Smooth muscle cell (in vitro differentiated cells): ENCODE measurements at regions not wholly inside any gene's neighbourhood (a gene's known extent, or its start where the extent isn't known, plus 50 kb on each side); places are given as distances from the start of the nearest gene placed in this dataset.

Experiments used
- DNase-seq: peaks from one replicate; lab custom pipeline; 2025; ENCODE audit not compliant: unreplicated experiment; lab: John Stamatoyannopoulos, UW
- H2AFZ ChIP-seq: fragments of 200-600 bp; sonication (generic); 2 replicates; pipeline ENCODE4 v1.6.0; 2016; ENCODE audit warnings: antibody characterized with exemption, low read depth, mild to moderate bottlenecking
- H3F3A ChIP-seq: fragments of 200-600 bp; sonication (generic); 2 replicates; pipeline ENCODE4 v1.6.0; 2017; ENCODE audit warnings: antibody characterized with exemption, low read depth
- H3K27ac ChIP-seq: fragments of 200-600 bp; sonication (generic); 2 replicates; pipeline ENCODE4 v1.5.1; 2016; ENCODE audit warnings: low read depth, mild to moderate bottlenecking
- H3K27me3 ChIP-seq: fragments of 200-600 bp; sonication (generic); 2 replicates; pipeline ENCODE4 v1.6.1; 2016; ENCODE audit warnings: low read depth, mild to moderate bottlenecking
- H3K36me3 ChIP-seq: fragments of 200-600 bp; sonication (generic); 2 replicates; pipeline ENCODE4 v1.5.1; 2016; ENCODE audit warnings: low read depth
- H3K4me1 ChIP-seq: fragments of 200-600 bp; sonication (generic); 2 replicates; pipeline ENCODE4 v1.5.1; 2016; ENCODE audit warnings: low read depth
- H3K4me2 ChIP-seq: fragments of 200-600 bp; sonication (generic); 2 replicates; pipeline ENCODE4 v1.6.0; 2016; ENCODE audit warnings: mild to moderate bottlenecking
- H3K4me3 ChIP-seq: fragments of 200-600 bp; sonication (generic); 2 replicates; pipeline ENCODE4 v1.5.1; 2016; ENCODE audit warnings: mild to moderate bottlenecking
- H3K79me2 ChIP-seq: fragments of 200-600 bp; sonication (generic); 2 replicates; pipeline ENCODE4 v1.6.0; 2016; ENCODE audit warnings: low read depth, mild to moderate bottlenecking
- H3K9ac ChIP-seq: fragments of 200-600 bp; sonication (generic); 2 replicates; pipeline ENCODE4 v1.6.0; 2016; ENCODE audit warnings: low read depth
- H3K9me3 ChIP-seq: fragments of 200-600 bp; sonication (generic); replicated peaks from 2 replicates; pipeline ENCODE4 v1.5.1; 2016; ENCODE audit warnings: low read depth
- H4K20me1 ChIP-seq: fragments of 200-600 bp; sonication (generic); 2 replicates; pipeline ENCODE4 v1.6.0; 2016; ENCODE audit warnings: low read depth
- WGBS: methylation state at CpG from one replicate; pipeline ENCODE4 v1.1.7; 2016; ENCODE audit warnings: low lambda C conversion rate; 5-methylcytosine and 5-hydroxymethylcytosine counted together
- TF ChIP-seq, protein P1 (sequence below): fragments of 200-600 bp; sonication (generic); IDR thresholded peaks from 2 replicates; pipeline ENCODE4 v1.5.1; 2017; ENCODE audit warnings: borderline replicate concordance, mild to moderate bottlenecking, antibody characterized with exemption; ENCODE audit not compliant: insufficient read depth, poor library complexity, severe bottlenecking

DNA sequence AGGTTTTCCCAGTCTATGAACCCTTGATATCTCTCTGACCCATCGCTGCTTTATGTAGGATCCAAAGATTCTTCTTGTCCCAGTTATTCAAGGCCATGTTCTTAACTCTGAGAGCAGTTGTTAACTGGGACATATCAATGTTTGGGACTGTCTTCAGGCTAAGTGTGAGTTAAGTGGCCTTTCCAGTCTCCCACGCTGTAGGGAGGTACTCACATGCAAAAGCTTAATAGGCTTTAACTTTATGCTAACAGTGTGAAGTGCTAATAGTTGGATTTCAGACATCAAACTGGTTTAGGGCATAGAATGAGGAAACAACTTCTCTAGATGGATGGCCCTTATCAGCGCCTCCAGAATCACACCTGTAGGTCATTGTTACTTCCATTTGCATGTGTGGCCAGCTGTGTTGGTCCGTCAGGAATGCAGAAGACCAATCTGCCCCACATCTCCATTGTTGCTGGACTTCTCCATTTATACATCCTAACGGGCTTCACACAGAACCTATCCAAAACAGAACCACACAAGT is 104.7 kb upstream of the MBNL2 start:
- Histone ChIP-seq H3K4me1 (peaks cover 27% of the 10 kb centered on the region), H3K36me3 (no peaks in the 10 kb centered on the region), H3K4me2 (no peak overlapping the region), H3K4me3 (no peak overlapping the region), H3K9ac (no peak overlapping the region), H3K27me3 (no peaks in the 10 kb centered on the region), H3F3A (peaks cover 16% of the 10 kb centered on the region), H3K9me3 (no peaks in the 10 kb centered on the region), H4K20me1 (no peaks in the 10 kb centered on the region), H3K27ac (no peak overlapping the region), H2AFZ (no peak overlapping the region), H3K79me2 (no peaks in the 10 kb centered on the region)
- WGBS, result 83% methylated on average over 5 of the region's 5 CpGs
- DNase-seq, result no peak
- TF ChIP-seq, protein P1, sequence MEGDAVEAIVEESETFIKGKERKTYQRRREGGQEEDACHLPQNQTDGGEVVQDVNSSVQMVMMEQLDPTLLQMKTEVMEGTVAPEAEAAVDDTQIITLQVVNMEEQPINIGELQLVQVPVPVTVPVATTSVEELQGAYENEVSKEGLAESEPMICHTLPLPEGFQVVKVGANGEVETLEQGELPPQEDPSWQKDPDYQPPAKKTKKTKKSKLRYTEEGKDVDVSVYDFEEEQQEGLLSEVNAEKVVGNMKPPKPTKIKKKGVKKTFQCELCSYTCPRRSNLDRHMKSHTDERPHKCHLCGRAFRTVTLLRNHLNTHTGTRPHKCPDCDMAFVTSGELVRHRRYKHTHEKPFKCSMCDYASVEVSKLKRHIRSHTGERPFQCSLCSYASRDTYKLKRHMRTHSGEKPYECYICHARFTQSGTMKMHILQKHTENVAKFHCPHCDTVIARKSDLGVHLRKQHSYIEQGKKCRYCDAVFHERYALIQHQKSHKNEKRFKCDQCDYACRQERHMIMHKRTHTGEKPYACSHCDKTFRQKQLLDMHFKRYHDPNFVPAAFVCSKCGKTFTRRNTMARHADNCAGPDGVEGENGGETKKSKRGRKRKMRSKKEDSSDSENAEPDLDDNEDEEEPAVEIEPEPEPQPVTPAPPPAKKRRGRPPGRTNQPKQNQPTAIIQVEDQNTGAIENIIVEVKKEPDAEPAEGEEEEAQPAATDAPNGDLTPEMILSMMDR, result no peak

DNA sequence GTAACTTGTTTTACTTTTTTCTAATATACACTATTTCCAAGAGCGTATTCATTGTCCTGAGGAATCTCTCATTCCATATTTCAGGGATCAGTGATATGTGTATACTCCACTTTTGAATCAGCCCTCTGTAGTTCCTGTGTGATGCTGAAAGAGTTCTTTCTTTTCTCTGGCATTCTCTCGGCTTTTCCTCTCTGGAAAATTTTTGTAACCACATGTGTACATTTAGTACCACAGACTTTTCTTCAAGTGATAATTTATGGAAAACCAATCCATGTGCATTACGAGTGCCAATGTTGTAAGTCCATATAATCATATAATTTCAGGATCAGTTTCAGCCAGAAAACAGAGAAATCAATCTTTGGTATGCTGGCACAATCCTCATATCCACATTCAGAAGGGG is 102.2 kb upstream of the MBNL2 start:
- H3K27ac ChIP-seq, result peak overlapping the region; percentile 49
- H3K9ac ChIP-seq, result no peak overlapping the region
- H3F3A ChIP-seq, result peaks cover 16% of the 10 kb centered on the region
- no peaks in the 10 kb centered on the region for H4K20me1 ChIP-seq
- no peaks in the 10 kb centered on the region for H3K27me3 ChIP-seq
- no peaks in the 10 kb centered on the region for H3K79me2 ChIP-seq
- no peaks in the 10 kb centered on the region for H3K36me3 ChIP-seq
- no peak for DNase-seq
- peaks cover 27% of the 10 kb centered on the region for H3K4me1 ChIP-seq
- no peak overlapping the region for H3K4me3 ChIP-seq
- WGBS, result 37% methylated on average over 3 of the region's 3 CpGs
- H3K9me3 ChIP-seq, result no peaks in the 10 kb centered on the region
- H3K4me2 ChIP-seq, result no peak overlapping the region
- TF ChIP-seq, protein P1, result no peak
- H2AFZ ChIP-seq, result no peak overlapping the region

DNA sequence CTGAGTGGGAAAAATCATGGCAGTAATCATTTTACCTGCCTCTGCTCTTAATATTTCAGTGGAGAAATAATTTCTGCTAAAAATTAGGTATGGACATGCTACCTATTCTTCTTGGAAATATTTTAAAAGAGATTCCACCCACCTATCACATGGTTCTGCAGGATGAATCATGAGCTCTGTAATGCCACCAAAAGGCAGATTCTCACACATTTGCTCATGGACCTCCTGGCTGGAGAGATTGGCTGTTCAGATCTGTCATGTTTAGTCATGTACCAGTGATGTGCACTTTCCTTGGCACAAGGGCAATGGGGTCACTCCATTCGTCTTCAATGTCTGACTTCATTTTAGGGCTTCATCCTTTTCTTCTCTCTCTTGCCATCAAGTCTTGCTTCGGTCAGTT is 101.8 kb upstream of the MBNL2 start:
- no peaks in the 10 kb centered on the region for H3K9me3 ChIP-seq
- DNase-seq, result no peak

DNA sequence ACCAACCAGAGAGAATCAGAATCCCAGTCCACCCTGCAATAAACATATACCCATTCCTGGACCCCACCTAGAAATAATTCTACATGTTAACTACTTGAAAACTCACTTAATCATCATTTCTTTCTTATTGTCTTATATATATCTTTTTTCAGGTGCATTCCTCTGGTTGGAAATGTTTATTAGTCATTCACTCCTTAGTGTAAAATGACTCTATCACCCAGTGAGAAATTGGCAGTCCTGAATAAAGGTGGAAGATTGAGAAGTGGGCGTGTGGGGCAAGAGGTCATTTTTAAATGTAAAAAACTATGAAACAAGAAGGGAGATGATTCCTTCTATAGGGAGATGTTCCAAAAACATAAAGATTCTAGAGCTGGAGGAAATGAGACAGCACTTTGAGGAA is 101.2 kb upstream of the MBNL2 start:
- DNase-seq, result no peak
- no peaks in the 10 kb centered on the region for H4K20me1 ChIP-seq
- no peak overlapping the region for H3K4me3 ChIP-seq
- no peak overlapping the region for H3K9ac ChIP-seq
- H3K4me2 ChIP-seq, result no peak overlapping the region
- H3K27me3 ChIP-seq, result no peaks in the 10 kb centered on the region
- H3K36me3 ChIP-seq, result no peaks in the 10 kb centered on the region
- peaks cover 29% of the 10 kb centered on the region for H3K4me1 ChIP-seq
- H3K79me2 ChIP-seq, result no peaks in the 10 kb centered on the region
- H2AFZ ChIP-seq, result no peak overlapping the region
- WGBS, result 98% methylated on average over 1 of the region's 1 CpG
- TF ChIP-seq, protein P1, result no peak
- no peaks in the 10 kb centered on the region for H3K9me3 ChIP-seq
- peaks cover 6% of the 10 kb centered on the region for H3F3A ChIP-seq
- peak overlapping the region; percentile 49 for H3K27ac ChIP-seq

More for the DNA sequence above, 101.8 kb upstream of the MBNL2 start:
- H3F3A ChIP-seq, result peaks cover 13% of the 10 kb centered on the region
- H3K27me3 ChIP-seq, result no peaks in the 10 kb centered on the region
- no peak overlapping the region for H2AFZ ChIP-seq
- no peak overlapping the region for H3K4me3 ChIP-seq
- TF ChIP-seq, protein P1, result no peak
- no peaks in the 10 kb centered on the region for H3K79me2 ChIP-seq
- WGBS, result 79% methylated on average over 2 of the region's 2 CpGs
- H3K4me1 ChIP-seq, result peaks cover 27% of the 10 kb centered on the region
- H3K36me3 ChIP-seq, result no peaks in the 10 kb centered on the region
- H3K4me2 ChIP-seq, result no peak overlapping the region
- peak overlapping the region; percentile 49 for H3K27ac ChIP-seq
- no peaks in the 10 kb centered on the region for H4K20me1 ChIP-seq
- H3K9ac ChIP-seq, result no peak overlapping the region
